SW480 (cell line): ENCODE measurements at regions not wholly inside any gene's neighbourhood (a gene's known extent, or its start where the extent isn't known, plus 50 kb on each side); places are given as distances from the start of the nearest gene placed in this dataset.
"Not testable (repeated sequence)": the region's sequence is repeated elsewhere in the genome, so short reads cannot be mapped to it uniquely, and the experiment has no call there.

Experiments used
- DNase-seq: peaks from one replicate; pipeline ENCODE4 v3.0.0-alpha.2; 2016; ENCODE audit warnings: low spot score

- DNase-seq, result not testable (repeated sequence)
Measured at GRCh38 chr19:23984911-23985310, 70.2 kb downstream of the ZNF726 start.

GRCh38 chr19:23986623-23987022, 71.9 kb downstream of the ZNF726 start:
- no peak for DNase-seq

DNA sequence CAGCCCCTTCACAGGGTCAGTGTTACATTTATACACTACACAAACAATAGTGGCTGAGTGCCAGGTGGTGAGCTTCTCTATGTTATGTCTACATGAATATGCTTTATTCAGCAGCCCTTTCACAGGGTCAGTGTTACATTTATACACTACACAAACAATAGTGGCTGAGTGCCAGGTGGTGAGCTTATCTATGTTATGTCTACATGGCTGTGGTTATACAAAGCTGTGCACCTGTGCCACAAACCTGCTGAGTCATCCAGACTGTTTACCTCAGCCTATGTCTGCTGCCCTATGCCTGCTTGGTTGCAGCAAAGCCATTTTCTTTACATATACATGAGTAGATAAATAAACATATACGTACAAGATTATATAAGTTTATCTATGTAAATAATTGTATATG, 76.5 kb downstream of the ZNF726 start:
- DNase-seq, result peak; percentile 50

- no peak for DNase-seq
Measured at GRCh38 chr19:23992348-23992747, 77.7 kb downstream of the ZNF726 start.

GRCh38 chr19:23993440-23993839, 78.8 kb downstream of the ZNF726 start:
- DNase-seq, result no peak

DNA sequence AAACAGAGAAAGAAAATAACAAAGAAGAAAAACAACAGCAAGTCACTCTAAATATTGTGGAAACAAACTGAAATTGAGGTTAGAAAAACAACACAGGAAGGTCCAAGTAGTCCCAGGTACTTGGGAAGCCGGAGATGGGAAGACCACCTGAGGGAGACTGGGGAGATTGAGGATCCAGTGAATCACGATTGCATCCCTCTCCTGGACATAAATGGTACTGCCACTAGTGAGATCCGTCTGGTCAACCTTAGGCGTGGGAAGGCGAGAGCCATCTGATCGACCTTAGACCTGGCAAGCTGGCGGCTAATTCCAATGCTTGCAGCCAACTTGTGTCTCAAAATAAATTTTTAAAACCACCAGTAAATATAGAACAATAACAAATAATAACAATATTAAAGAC, 81.9 kb downstream of the ZNF726 start:
- no peak for DNase-seq

DNA sequence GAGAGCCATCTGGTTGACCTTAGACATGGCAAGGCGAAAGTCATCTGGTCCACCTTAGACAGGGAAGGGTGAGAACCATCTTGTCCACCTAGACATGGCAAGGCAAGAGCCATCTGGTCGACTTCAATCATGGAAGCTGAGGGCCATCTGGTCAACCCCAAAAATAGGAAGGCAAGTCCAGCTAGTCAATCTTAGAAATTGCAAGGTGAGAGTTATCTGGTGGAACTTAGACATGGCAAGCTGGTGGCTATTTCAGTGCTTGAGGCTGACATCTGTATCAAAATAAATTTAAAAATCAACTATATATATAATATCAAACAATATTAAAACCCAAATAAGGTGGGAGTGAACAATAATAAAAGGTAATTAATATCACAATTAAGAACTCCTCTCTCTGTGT, 83.9 kb downstream of the ZNF726 start:
- DNase-seq, result no peak

DNA sequence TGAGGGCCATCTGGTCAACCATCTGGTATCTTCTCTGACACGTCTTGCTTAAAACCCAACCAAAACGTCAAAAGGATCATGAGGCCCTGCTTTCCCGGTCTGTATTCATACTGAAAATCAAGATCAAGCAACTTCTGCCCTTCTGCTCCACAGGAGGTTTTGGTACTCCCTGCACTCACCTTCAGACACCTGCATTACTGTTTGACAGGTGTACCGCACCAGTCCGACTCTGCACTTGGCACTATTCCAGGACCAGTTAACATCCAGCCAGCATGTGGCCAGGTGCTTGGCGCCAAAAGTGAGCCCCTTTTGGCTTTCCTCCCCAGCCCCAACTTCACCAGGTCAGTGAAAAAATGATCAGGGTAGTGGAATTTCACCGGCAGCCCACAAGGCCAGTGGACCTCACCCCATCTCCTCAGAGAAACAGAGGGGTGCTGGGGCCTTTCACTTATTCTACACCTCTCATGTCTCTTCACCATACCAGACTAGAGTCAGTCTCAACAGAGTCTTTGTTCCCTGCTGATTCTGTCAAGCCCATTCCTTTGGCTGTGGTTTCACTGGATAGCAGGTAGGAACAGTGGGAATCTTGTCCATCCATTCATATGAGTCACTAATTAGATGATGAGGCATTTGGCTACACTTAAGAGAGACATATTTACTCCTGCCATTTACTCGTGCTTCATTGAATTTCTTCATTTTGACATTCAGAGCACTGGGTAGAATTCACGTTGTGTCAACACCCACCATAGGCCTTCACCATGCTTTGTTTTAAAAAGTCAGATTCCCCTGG, 85.3 kb downstream of the ZNF726 start:
- DNase-seq, result peak; percentile 17

GRCh38 chr19:24000656-24001055, 86.0 kb downstream of the ZNF726 start:
- no peak for DNase-seq

DNA sequence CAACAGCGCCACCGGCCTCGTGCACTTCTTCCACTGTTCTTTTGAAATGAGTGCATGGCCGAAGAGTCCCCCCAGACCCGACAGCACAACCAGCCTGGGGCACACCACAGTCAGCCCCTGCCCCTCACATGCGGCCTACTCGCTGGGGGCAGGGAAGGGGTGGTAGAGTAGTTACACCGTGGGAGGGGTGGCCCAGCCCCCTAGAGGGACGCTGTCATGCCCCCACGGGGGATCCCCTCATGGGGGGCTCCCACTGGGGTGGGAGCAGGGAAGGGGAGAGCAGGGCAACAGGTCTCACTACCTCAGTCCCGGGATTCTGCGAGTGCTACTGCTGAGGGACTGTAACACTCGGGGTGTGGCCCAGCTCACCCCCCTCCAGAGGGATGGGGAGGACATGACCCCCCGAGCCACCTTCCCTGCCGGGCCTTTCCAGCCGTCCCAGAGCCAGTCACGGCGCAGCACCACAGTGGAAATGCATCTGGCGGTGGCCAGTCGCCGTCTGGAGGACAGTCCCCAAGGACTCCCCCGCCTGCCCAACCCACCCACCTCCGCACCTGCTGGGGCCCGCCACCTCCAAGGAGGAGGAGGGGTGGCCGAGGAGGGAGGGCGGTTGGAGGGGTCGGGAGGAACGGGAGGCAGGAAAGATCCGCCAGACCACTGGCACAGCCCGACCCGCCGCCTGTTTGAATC, 84.6 kb upstream of the ZNF254 start:
- no peak for DNase-seq

- no peak for DNase-seq
Measured at GRCh38 chr19:24003537-24003936, 83.5 kb upstream of the ZNF254 start.

- DNase-seq, result no peak
Measured at GRCh38 chr19:24004166-24004565, 82.8 kb upstream of the ZNF254 start.

DNA sequence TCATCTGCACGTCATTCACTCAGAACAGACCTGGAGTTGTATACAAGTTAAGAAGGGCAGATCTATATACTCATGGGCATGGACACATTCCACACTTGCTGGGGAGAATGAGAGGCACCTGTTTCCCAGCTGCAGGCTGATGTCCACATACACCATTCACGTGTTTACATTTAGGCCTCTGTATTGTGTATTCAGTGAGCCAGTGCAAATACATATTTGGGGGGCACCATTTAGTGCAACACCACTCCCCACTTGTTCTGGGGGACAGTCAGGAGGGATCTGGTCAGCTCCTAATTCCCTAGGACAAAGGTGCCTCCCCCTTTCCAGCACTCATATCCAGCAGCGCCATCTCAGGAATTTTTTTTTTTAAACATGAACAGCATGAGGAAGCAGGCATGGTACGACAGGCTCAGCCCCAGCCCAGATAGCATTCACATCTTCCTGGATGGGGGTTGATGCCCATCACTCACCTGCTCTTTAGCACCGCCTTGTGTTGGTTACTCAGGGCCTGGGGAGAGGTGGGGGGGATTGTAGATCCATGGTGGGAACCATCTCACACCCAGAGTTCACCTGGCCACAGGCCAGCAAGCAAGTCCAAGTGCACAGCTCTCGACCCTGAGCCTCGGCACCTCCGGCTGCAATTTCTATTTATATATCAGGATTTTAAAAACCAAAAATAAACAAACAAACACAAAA, 56.9 kb upstream of the ZNF254 start:
- no peak for DNase-seq

- no peak for DNase-seq
Measured at GRCh38 chr19:24032651-24033050, 54.3 kb upstream of the ZNF254 start.

DNA sequence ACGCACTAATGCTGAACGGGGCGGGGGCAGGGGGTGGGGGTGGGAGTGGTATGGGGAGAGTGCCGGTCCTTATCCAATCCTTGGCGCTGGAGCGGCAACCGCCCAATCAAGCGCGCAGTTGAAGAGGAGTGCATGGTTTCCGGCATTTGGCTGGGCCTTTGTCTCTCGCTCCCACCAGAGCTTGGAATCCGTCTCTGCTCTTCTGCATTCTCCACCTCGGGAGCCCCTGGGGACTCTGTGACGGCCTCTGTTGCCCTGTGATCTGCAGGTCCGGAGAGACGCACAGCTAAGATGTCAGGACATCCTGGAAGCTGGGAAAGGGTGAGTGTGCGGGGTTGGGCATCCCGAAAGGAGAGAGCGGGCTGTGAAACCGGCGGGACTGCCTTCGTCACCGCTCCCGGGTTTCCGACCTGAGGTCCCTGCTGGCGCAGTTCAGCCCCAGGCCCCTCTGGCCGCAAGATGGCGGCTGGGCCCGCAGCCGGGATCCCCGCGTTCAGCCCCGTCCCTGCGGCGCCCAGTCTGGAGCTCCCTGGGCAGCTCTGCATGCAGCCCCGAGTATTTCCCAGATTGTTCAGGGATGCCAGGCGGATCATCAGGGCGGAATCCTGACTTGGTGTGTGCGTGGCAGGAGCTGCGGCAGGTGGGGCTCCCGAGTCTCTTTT, 53.6 kb upstream of the ZNF254 start:
- peak; percentile 84 for DNase-seq

GRCh38 chr19:24033963-24034342, 53.0 kb upstream of the ZNF254 start:
- peak; percentile 49 for DNase-seq

DNA sequence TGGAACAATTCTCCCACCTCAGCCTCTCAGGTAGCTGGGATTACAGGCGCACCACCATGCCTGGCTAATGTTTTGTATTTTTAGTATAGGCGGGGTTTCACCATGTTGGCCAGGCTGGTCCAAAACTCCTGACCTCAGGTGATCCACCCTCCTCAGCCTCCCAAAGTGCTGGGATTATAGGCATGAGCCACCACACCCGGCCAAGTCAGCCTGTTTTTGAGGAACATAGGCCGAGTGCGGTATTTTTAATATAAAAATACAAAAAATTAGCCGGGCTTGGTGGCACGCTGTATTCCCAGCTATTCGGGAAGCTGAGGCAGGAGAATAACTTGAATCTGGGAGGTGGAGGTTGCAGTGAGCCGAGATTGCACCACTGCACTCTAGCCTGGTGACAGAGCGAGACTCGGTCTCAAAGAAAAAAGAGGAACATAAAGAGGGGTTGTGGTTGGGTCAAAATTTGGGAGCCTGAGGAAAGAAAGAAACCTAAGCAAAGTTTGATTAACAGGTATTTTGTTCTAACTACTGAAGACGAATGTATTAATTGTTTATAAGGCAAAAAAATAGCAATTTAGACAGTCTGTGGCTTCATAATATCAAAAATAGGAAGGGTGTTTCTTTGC, 51.6 kb upstream of the ZNF254 start:
- DNase-seq, result not testable (repeated sequence)
